ENCODE measurements at regions not wholly inside any gene's neighbourhood (a gene's known extent, or its start where the extent isn't known, plus 50 kb on each side); places are given as distances from the start of the nearest gene placed in this dataset.
A peak's percentile ranks its signal among the peaks of the same experiment; 100 is the strongest.

DNA sequence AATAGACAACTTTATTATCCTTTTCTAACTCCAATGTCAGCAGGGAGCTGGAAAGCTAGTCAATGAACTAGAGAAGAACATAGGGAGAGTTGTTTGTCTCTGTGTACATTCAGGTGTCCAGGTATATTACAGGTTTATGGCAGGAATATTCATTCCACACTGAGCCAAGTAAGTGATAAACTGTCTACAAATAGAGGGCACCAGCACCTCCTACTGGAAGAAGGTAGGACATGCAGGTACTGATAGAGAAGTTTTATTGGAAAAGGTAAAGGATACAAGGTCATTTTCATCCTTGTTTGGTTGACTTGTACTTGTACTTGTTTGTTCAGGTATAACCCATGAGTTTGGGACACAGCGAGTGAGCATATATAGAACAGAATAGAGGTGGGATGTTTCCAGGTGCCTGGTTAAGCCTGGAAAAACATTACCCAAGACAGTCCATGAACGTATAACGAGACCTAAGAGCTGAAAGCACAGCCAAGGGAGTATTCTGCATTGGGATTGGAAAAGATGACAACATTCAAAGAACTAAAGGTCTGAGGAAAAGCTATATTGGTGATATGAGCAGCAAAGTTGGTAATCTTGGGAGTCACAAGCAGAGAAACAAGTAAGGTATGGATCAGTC is 61.4 kb upstream of the PPP1R3C start:
- Histone ChIP-seq H3K9me3 (no peaks in the 10 kb centered on the region), H3K4me1 (no peaks in the 10 kb centered on the region), H3K4me3 (ENCODE audit: low read depth, low read length) (no peak overlapping the region), H3K27me3 (replicated peaks; ENCODE audit: control insufficient read depth, insufficient read depth, low read length) (no peaks in the 10 kb centered on the region), H3K36me3 (ENCODE audit: control insufficient read depth, insufficient read depth, low read length) (no peaks in the 10 kb centered on the region)
- Mint-ChIP-seq H3K4me3 (ENCODE audit: unreplicated experiment) (no peak overlapping the region), H3K9me3 (ENCODE audit: unreplicated experiment) (no peaks in the 10 kb centered on the region), H3K27ac (ENCODE audit: unreplicated experiment) (no peak overlapping the region), H3K36me3 (ENCODE audit: insufficient read depth, unreplicated experiment) (no peaks in the 10 kb centered on the region), H3K27me3 (ENCODE audit: insufficient read depth, unreplicated experiment) (peaks cover 3% of the 10 kb centered on the region), H3K4me1 (ENCODE audit: low read depth, unreplicated experiment) (no peaks in the 10 kb centered on the region)
- TF ChIP-seq, protein P1, sequence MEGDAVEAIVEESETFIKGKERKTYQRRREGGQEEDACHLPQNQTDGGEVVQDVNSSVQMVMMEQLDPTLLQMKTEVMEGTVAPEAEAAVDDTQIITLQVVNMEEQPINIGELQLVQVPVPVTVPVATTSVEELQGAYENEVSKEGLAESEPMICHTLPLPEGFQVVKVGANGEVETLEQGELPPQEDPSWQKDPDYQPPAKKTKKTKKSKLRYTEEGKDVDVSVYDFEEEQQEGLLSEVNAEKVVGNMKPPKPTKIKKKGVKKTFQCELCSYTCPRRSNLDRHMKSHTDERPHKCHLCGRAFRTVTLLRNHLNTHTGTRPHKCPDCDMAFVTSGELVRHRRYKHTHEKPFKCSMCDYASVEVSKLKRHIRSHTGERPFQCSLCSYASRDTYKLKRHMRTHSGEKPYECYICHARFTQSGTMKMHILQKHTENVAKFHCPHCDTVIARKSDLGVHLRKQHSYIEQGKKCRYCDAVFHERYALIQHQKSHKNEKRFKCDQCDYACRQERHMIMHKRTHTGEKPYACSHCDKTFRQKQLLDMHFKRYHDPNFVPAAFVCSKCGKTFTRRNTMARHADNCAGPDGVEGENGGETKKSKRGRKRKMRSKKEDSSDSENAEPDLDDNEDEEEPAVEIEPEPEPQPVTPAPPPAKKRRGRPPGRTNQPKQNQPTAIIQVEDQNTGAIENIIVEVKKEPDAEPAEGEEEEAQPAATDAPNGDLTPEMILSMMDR (IDR thresholded peaks at IDR 0.05; ENCODE audit: insufficient read depth in 1 of 2, low read depth in 1 of 2, low read length in 1 of 2, severe bottlenecking in 1 of 2, unreplicated experiment in 1 of 2) = peak; percentile 52 to 56
- ChIA-PET POLR2A (no interaction called here), CTCF (no interaction called here)
- BruUV-seq (replicated peaks) = no TSS peak
- DNase-seq = peak in 1 of 2 experiments; percentile 28
- intact Hi-C loops (cut with micrococcal nuclease; ENCODE audit: unreplicated experiment) = loop anchor here (1.0 kb wide), 2 partner anchors 142 to 201 kb away; no protein-coding TSS in a partner anchor

DNA sequence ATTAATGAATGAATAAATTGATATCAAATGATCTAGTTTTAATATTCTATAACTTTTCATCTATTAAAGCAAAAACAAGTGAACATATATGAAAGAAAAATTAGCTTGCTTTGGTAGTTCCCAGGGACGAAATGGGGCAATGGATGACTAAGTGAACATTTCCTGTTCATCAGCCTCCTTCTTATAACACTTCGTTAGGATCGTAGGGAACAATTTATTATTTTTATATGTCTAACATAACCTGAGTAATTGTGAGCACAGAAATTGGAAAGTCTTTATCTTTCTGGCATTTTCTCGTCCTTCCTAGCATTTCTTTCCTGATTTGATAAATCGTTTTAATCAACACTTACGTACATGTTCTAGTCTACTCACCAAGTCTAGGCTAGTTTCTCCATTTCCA is 59.1 kb upstream of the PPP1R3C start:
- no TSS peak for BruUV-seq (replicated peaks)
- ChIA-PET POLR2A (no interaction called here), CTCF (no interaction called here)
- H3K9me3 Mint-ChIP-seq (ENCODE audit: unreplicated experiment) = no peaks in the 10 kb centered on the region
- TF ChIP-seq, protein P1 (IDR thresholded peaks at IDR 0.05; ENCODE audit: insufficient read depth in 1 of 2, low read depth in 1 of 2, low read length in 1 of 2, severe bottlenecking in 1 of 2, unreplicated experiment in 1 of 2) = no peak
- no peak overlapping the region for H3K4me3 Mint-ChIP-seq (ENCODE audit: unreplicated experiment)
- Histone ChIP-seq H3K4me3 (ENCODE audit: low read depth, low read length) (no peak overlapping the region), H3K4me1 (no peaks in the 10 kb centered on the region), H3K9me3 (no peaks in the 10 kb centered on the region), H3K27me3 (replicated peaks; ENCODE audit: control insufficient read depth, insufficient read depth, low read length) (no peaks in the 10 kb centered on the region), H3K36me3 (ENCODE audit: control insufficient read depth, insufficient read depth, low read length) (no peaks in the 10 kb centered on the region)
- H3K4me1 Mint-ChIP-seq (ENCODE audit: low read depth, unreplicated experiment) = no peaks in the 10 kb centered on the region
- H3K36me3 Mint-ChIP-seq (ENCODE audit: insufficient read depth, unreplicated experiment) = no peaks in the 10 kb centered on the region
- no peak overlapping the region for H3K27ac Mint-ChIP-seq (ENCODE audit: unreplicated experiment)
- H3K27me3 Mint-ChIP-seq (ENCODE audit: insufficient read depth, unreplicated experiment) = peaks cover 3% of the 10 kb centered on the region
- intact Hi-C loops (cut with micrococcal nuclease; ENCODE audit: unreplicated experiment) = no loop called here
- DNase-seq = no peak

DNA sequence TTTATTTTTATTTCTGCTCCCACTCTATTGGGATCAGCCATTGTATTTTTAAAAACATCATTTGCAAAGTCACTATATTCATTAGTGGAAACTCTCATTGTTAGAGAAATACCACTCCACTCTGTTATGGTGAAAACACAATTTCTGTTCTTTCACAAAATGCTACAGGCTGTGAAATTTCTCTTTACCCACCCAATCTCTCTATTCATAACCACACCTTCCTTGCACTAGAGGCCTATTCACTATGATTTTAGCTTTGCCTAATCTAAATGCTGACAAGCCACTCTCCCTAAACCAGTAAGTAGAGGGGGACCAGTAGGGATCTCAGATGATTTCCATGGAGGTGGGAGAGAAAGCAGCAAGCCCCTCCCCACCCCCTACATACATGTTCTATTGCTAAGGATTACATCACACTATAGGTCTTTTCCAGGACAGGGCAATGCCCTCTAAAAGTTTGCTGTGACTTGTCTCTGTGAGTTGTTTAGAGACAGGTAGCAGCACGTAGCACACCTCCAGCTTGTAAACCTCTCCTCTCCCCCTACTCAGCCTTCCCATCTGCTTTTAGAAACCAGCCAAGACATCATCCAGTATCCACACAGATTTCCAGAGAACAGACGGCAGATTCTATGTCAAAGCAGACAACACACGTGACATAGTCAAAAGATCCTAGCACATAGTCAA is 58.3 kb upstream of the PPP1R3C start:
- Histone ChIP-seq H3K9me3 (no peaks in the 10 kb centered on the region), H3K27me3 (replicated peaks; ENCODE audit: control insufficient read depth, insufficient read depth, low read length) (no peaks in the 10 kb centered on the region), H3K36me3 (ENCODE audit: control insufficient read depth, insufficient read depth, low read length) (no peaks in the 10 kb centered on the region), H3K4me3 (ENCODE audit: low read depth, low read length) (no peak overlapping the region), H3K4me1 (no peaks in the 10 kb centered on the region)
- no peak overlapping the region for H3K27ac Mint-ChIP-seq (ENCODE audit: unreplicated experiment)
- POLR2A ChIA-PET = no interaction called here
- peaks cover 5% of the 10 kb centered on the region for H3K27me3 Mint-ChIP-seq (ENCODE audit: insufficient read depth, unreplicated experiment)
- CTCF ChIA-PET = no interaction called here
- BruUV-seq (replicated peaks) = no TSS peak
- DNase-seq = no peak
- no peaks in the 10 kb centered on the region for H3K9me3 Mint-ChIP-seq (ENCODE audit: unreplicated experiment)
- intact Hi-C loops (cut with micrococcal nuclease; ENCODE audit: unreplicated experiment) = no loop called here
- TF ChIP-seq, protein P1 (IDR thresholded peaks at IDR 0.05; ENCODE audit: insufficient read depth in 1 of 2, low read depth in 1 of 2, low read length in 1 of 2, severe bottlenecking in 1 of 2, unreplicated experiment in 1 of 2) = no peak
- H3K36me3 Mint-ChIP-seq (ENCODE audit: insufficient read depth, unreplicated experiment) = no peaks in the 10 kb centered on the region
- no peaks in the 10 kb centered on the region for H3K4me1 Mint-ChIP-seq (ENCODE audit: low read depth, unreplicated experiment)
- no peak overlapping the region for H3K4me3 Mint-ChIP-seq (ENCODE audit: unreplicated experiment)

All from Caco-2 (cell line).